ENCODE measurements at regions not wholly inside any gene's neighbourhood (a gene's known extent, or its start where the extent isn't known, plus 50 kb on each side); places are given as distances from the start of the nearest gene placed in this dataset.
A peak's percentile ranks its signal among the peaks of the same experiment; 100 is the strongest.

DNA sequence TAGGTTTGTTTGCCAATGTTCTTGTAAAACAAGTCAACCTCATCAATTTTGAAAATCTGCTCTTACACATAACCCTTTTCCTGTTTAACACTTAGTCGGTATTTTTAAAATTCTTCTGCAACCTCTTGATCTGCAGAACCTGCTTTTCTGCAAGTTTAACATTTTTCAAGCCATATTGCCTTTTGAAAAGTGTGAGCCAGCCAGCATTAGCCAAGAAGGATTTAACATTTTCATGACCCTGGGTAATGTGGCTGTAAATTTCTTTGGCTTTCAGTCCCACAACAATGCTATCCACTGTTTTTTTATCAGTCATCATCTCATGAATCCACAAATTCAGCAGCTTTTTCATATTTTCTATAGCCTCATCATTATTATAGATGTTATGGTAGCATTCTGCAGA lies 956.5 kb downstream of the FAT4 start:
- H3K27ac Mint-ChIP-seq, result no peak overlapping the region
- Histone ChIP-seq H3K27ac (ENCODE audit: low read depth, low read length) (no peak overlapping the region), H3K4me1 (ENCODE audit: insufficient read depth, low read length) (no peaks in the 10 kb centered on the region), H3K27me3 (ENCODE audit: insufficient read depth, low read length, poor library complexity, severe bottlenecking) (no peaks in the 10 kb centered on the region), H3K4me3 (ENCODE audit: low read length) (no peak overlapping the region), H3K9me3 (ENCODE audit: low read length) (no peaks in the 10 kb centered on the region), H3K36me3 (ENCODE audit: insufficient read depth, low read length) (no peaks in the 10 kb centered on the region)
- H3K9me3 Mint-ChIP-seq, result peaks cover 0 to 21% (median 7%) of the 10 kb centered on the region in 5 donors
- no peaks in the 10 kb centered on the region for H3K27me3 Mint-ChIP-seq
- ChIA-PET CTCF (no interaction called here), POLR2A (no interaction called here)
- H3K4me3 Mint-ChIP-seq, result no peak overlapping the region
- no peaks in the 10 kb centered on the region for H3K4me1 Mint-ChIP-seq
- no peak for DNase-seq
- H3K36me3 Mint-ChIP-seq, result no peaks in the 10 kb centered on the region

DNA sequence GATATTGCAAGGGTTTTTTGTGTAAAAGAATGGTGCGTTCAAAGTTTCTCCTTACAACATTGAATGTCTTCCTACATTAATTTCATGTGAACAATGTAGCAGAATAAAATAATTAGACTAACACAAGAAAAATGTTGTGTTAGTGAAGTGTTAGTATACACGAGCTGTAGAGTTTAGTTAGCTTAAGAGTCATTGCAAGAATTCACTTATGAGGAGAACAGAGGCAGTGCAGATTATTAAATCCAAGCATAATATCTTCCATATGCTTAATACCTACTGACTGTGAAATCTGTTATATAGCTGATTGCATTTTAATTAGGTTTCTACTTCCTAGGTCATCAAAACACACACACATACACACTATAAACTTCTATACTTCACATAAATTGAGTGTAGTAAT lies 959.0 kb downstream of the FAT4 start:
- H3K9me3 Mint-ChIP-seq, result peaks cover 0 to 16% (median 7%) of the 10 kb centered on the region in 5 donors
- H3K4me3 ChIP-seq (ENCODE audit: low read length), result no peak overlapping the region
- H3K36me3 Mint-ChIP-seq, result no peaks in the 10 kb centered on the region
- H3K27me3 ChIP-seq (ENCODE audit: insufficient read depth, low read length, poor library complexity, severe bottlenecking), result no peaks in the 10 kb centered on the region
- no peaks in the 10 kb centered on the region for H3K4me1 ChIP-seq (ENCODE audit: insufficient read depth, low read length)
- no peaks in the 10 kb centered on the region for H3K27me3 Mint-ChIP-seq
- H3K36me3 ChIP-seq (ENCODE audit: insufficient read depth, low read length), result no peaks in the 10 kb centered on the region
- no peaks in the 10 kb centered on the region for H3K9me3 ChIP-seq (ENCODE audit: low read length)
- no peaks in the 10 kb centered on the region for H3K4me1 Mint-ChIP-seq
- CTCF ChIA-PET, result no interaction called here
- no peak overlapping the region for H3K27ac ChIP-seq (ENCODE audit: low read depth, low read length)
- DNase-seq, result no peak
- no peak overlapping the region for H3K4me3 Mint-ChIP-seq
- no peak overlapping the region for H3K27ac Mint-ChIP-seq
- POLR2A ChIA-PET, result no interaction called here

DNA sequence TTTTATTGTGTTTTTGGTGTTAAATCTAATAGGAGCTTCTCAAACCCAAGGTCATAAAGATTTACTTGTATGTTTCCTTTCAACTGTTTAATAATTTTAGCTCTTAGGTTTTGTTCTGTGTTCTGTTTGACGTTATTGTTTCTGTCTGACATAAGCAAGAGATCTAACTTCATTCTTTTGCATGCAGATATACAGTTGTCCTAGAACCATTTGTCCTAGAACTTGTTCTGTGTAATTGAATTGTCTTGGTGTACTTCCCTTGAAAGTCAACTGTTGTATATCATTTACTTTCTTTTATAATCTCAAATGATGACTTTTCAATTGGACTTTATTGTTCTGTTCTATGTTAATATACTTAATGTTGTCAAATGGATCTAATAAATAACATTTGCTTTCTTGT lies 977.1 kb downstream of the FAT4 start:
- H3K27ac Mint-ChIP-seq, result no peak overlapping the region
- no peak for DNase-seq
- no peaks in the 10 kb centered on the region for H3K4me1 Mint-ChIP-seq

DNA sequence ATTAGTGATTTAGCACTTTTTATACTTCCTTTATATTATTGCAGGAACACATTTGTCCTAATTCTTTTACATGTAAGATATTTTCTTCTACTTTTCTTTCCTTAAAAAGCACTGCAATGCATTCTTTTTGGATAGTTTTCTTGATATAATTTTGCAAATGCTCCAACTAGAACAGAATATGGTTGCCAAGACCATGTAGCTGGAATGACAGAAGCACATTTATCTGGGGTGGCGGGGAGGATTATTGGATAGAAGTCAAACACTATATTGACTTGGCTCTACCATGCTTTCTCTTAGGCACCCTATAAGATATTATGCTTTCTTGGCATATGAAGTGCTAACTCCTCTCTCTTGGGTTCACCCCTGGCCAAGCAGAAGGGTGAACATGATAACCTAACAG lies 983.5 kb downstream of the FAT4 start:
- no peak for DNase-seq
- peaks cover 4 to 43% (median 9%) of the 10 kb centered on the region in 5 donors for H3K9me3 Mint-ChIP-seq
- ChIA-PET CTCF (no interaction called here), POLR2A (no interaction called here)
- no peak overlapping the region for H3K27ac Mint-ChIP-seq
- no peaks in the 10 kb centered on the region for H3K36me3 ChIP-seq (ENCODE audit: insufficient read depth, low read length)
- H3K4me1 ChIP-seq (ENCODE audit: insufficient read depth, low read length), result no peaks in the 10 kb centered on the region
- H3K4me3 Mint-ChIP-seq, result no peak overlapping the region
- no peaks in the 10 kb centered on the region for H3K27me3 Mint-ChIP-seq
- H3K27ac ChIP-seq (ENCODE audit: low read depth, low read length), result no peak overlapping the region
- no peak overlapping the region for H3K4me3 ChIP-seq (ENCODE audit: low read length)
- H3K4me1 Mint-ChIP-seq, result no peaks in the 10 kb centered on the region
- peaks cover 0 to 2% (median 0%) of the 10 kb centered on the region in 3 donors for H3K36me3 Mint-ChIP-seq
- no peaks in the 10 kb centered on the region for H3K27me3 ChIP-seq (ENCODE audit: insufficient read depth, low read length, poor library complexity, severe bottlenecking)
- no peaks in the 10 kb centered on the region for H3K9me3 ChIP-seq (ENCODE audit: low read length)

More for the DNA sequence above, 977.1 kb downstream of the FAT4 start:
- Mint-ChIP-seq H3K36me3 (no peaks in the 10 kb centered on the region), H3K4me3 (no peak overlapping the region), H3K9me3 (peaks cover 2 to 37% (median 4%) of the 10 kb centered on the region in 5 donors), H3K27me3 (no peaks in the 10 kb centered on the region)
- no peaks in the 10 kb centered on the region for H3K4me1 ChIP-seq (ENCODE audit: insufficient read depth, low read length)
- CTCF ChIA-PET, result no interaction called here
- H3K9me3 ChIP-seq (ENCODE audit: low read length), result no peaks in the 10 kb centered on the region
- POLR2A ChIA-PET, result no interaction called here
- H3K27ac ChIP-seq (ENCODE audit: low read depth, low read length), result no peak overlapping the region
- no peak overlapping the region for H3K4me3 ChIP-seq (ENCODE audit: low read length)
- H3K27me3 ChIP-seq (ENCODE audit: insufficient read depth, low read length, poor library complexity, severe bottlenecking), result no peaks in the 10 kb centered on the region
- no peaks in the 10 kb centered on the region for H3K36me3 ChIP-seq (ENCODE audit: insufficient read depth, low read length)

DNA sequence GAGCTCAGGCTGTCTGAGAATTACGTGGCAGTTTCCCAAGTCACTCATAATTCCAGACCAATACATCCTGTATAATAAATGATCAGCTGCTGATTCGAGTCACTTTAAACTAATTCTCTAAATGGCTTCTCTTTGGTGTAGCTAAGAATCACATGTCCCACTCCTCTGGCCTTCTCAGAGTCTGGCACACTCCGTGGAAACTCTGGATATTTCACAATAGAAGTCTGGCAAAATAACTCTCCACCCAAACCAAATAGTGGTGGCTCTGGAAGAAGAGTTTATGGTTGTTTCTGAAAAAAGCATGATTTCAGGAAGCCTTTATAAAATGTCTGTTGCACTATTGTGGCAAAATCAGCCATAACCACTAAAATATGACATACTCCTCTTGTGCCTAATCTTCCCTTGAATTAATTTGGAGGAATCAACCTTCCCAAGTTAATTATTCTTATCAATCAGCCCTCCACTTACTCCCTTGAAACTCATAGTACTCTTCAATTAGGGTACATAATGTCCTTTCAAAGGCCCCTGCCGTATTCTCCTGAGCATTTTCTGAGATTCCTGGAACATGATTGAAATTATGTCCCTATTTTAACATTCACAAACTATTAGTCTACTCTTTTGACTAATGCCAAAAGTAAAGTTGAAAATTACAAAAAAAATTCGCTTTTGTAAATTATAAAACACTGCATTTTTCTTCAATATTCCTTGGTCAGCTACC lies 991.6 kb downstream of the FAT4 start:
- no peaks in the 10 kb centered on the region for H3K27me3 Mint-ChIP-seq
- Histone ChIP-seq H3K27ac (ENCODE audit: low read depth, low read length) (no peak overlapping the region), H3K4me3 (ENCODE audit: low read length) (no peak overlapping the region), H3K9me3 (ENCODE audit: low read length) (no peaks in the 10 kb centered on the region), H3K4me1 (ENCODE audit: insufficient read depth, low read length) (no peaks in the 10 kb centered on the region), H3K27me3 (ENCODE audit: insufficient read depth, low read length, poor library complexity, severe bottlenecking) (no peaks in the 10 kb centered on the region), H3K36me3 (ENCODE audit: insufficient read depth, low read length) (no peaks in the 10 kb centered on the region)
- CTCF ChIA-PET, result no interaction called here
- DNase-seq, result no peak
- peak overlapping the region in 1 of 7 donors; percentile 9 for H3K4me3 Mint-ChIP-seq
- POLR2A ChIA-PET, result no interaction called here
- peaks cover 2 to 45% (median 6%) of the 10 kb centered on the region in 5 donors for H3K9me3 Mint-ChIP-seq
- no peak overlapping the region for H3K27ac Mint-ChIP-seq
- no peaks in the 10 kb centered on the region for H3K4me1 Mint-ChIP-seq
- no peaks in the 10 kb centered on the region for H3K36me3 Mint-ChIP-seq

DNA sequence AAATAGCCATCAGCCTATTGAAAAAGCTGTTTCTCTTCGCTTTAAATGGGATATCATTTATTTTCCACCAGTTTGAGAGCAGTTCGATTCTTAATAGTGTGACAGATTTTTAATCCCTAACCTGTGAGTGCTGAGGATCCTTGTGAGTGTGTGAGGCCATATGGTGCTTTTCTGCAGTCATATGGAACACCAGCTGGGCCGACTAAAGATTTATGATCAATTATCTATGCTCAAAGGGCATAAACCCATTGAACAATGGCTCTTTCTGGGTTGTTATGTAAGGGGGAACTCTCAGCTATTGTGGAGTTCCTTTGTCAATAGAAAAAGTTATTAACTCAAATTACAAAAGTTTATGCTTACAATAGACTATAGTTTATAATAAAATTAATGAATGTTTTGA lies 1003.6 kb downstream of the FAT4 start:
- Mint-ChIP-seq H3K27me3 (no peaks in the 10 kb centered on the region), H3K36me3 (no peaks in the 10 kb centered on the region), H3K9me3 (peaks cover 0 to 21% (median 2%) of the 10 kb centered on the region in 5 donors), H3K4me1 (no peaks in the 10 kb centered on the region), H3K27ac (no peak overlapping the region), H3K4me3 (no peak overlapping the region)
- H3K4me1 ChIP-seq (ENCODE audit: insufficient read depth, low read length), result no peaks in the 10 kb centered on the region
- ChIA-PET POLR2A (no interaction called here), CTCF (no interaction called here)
- H3K9me3 ChIP-seq (ENCODE audit: low read length), result no peaks in the 10 kb centered on the region
- H3K27me3 ChIP-seq (ENCODE audit: insufficient read depth, low read length, poor library complexity, severe bottlenecking), result no peaks in the 10 kb centered on the region
- H3K4me3 ChIP-seq (ENCODE audit: low read length), result no peak overlapping the region
- H3K27ac ChIP-seq (ENCODE audit: low read depth, low read length), result no peak overlapping the region
- H3K36me3 ChIP-seq (ENCODE audit: insufficient read depth, low read length), result no peaks in the 10 kb centered on the region
- DNase-seq, result no peak

DNA sequence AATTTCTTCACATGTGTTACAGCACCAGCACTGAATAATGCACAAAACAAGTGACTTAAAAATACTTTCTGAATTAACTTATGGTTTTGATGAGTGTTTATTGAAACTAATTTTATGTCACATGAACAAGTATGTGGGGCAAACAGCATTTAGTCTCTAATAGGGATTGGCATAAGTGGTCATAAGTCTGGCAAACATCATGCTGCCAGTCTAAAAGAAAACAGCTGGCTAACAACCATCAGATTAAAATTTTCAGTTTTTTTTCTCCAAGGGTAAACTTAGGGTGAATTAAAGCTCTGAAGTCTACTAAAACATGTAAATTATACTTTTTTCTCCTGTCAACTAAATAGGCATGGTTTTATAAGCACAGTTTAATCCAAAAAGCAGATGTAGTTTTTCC lies 1014.2 kb downstream of the FAT4 start:
- no peak overlapping the region for H3K4me3 ChIP-seq (ENCODE audit: low read length)
- H3K4me1 Mint-ChIP-seq, result no peaks in the 10 kb centered on the region
- no peak for DNase-seq
- H3K36me3 Mint-ChIP-seq, result no peaks in the 10 kb centered on the region
- no peak overlapping the region for H3K27ac ChIP-seq (ENCODE audit: low read depth, low read length)
- H3K27me3 Mint-ChIP-seq, result no peaks in the 10 kb centered on the region
- H3K9me3 Mint-ChIP-seq, result peaks cover 4 to 19% (median 12%) of the 10 kb centered on the region in 5 donors
- no peaks in the 10 kb centered on the region for H3K4me1 ChIP-seq (ENCODE audit: insufficient read depth, low read length)
- no peaks in the 10 kb centered on the region for H3K27me3 ChIP-seq (ENCODE audit: insufficient read depth, low read length, poor library complexity, severe bottlenecking)
- no peak overlapping the region for H3K4me3 Mint-ChIP-seq
- H3K27ac Mint-ChIP-seq, result no peak overlapping the region
- ChIA-PET CTCF (no interaction called here), POLR2A (no interaction called here)
- H3K36me3 ChIP-seq (ENCODE audit: insufficient read depth, low read length), result no peaks in the 10 kb centered on the region
- no peaks in the 10 kb centered on the region for H3K9me3 ChIP-seq (ENCODE audit: low read length)

DNA sequence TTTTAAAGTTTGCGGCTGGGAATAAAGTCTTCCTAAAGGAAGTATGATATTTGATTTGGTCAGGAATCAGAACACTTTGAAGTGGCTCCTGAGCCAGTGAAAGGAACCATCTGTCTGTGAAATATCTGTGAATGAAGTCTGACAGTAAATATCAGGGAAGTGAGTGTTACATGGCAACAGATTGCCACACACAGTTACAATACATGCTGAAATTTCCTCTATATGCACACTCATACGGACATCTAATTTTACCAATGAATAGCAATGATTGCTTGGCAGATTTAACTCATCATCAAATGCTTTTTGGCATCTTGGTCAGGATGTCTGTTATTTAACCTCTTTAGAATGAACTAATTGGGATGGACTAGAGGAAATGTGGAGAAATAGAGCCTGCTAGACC lies 1023.8 kb downstream of the FAT4 start:
- POLR2A ChIA-PET, result no interaction called here
- H3K4me3 Mint-ChIP-seq, result no peak overlapping the region

More for the DNA sequence above, 1023.8 kb downstream of the FAT4 start:
- no peaks in the 10 kb centered on the region for H3K4me1 ChIP-seq (ENCODE audit: insufficient read depth, low read length)
- H3K9me3 ChIP-seq (ENCODE audit: low read length), result no peaks in the 10 kb centered on the region
- Mint-ChIP-seq H3K36me3 (no peaks in the 10 kb centered on the region), H3K27me3 (no peaks in the 10 kb centered on the region), H3K27ac (no peak overlapping the region), H3K4me1 (no peaks in the 10 kb centered on the region), H3K9me3 (peaks cover 2 to 26% (median 6%) of the 10 kb centered on the region in 5 donors)
- H3K27me3 ChIP-seq (ENCODE audit: insufficient read depth, low read length, poor library complexity, severe bottlenecking), result no peaks in the 10 kb centered on the region
- H3K4me3 ChIP-seq (ENCODE audit: low read length), result no peak overlapping the region
- CTCF ChIA-PET, result no interaction called here
- no peak overlapping the region for H3K27ac ChIP-seq (ENCODE audit: low read depth, low read length)
- DNase-seq, result no peak
- no peaks in the 10 kb centered on the region for H3K36me3 ChIP-seq (ENCODE audit: insufficient read depth, low read length)
